PC-9 (cell line): ENCODE measurements at regions not wholly inside any gene's neighbourhood (a gene's known extent, or its start where the extent isn't known, plus 50 kb on each side); places are given as distances from the start of the nearest gene placed in this dataset.

Source experiments
- BruUV-seq: library from RNA; stranded (reverse); fragments of 400-500 nt; replicated peaks from 2 replicates; lab custom pipeline; 2021; lab: Mats Ljungman, UMichigan
- CTCF ChIA-PET: fragments of 300-600 bp; sonication (Branson Sonifier 250); formaldehyde crosslinking; loops from one replicate; lab custom pipeline; 2022; ENCODE audit warnings: antibody characterized with exemption; lab: Charles Lee
- POLR2A ChIA-PET: fragments of 300-600 bp; sonication (Branson Sonifier 250); formaldehyde crosslinking; loops from one replicate; lab custom pipeline; 2022; ENCODE audit warnings: antibody characterized with exemption; ENCODE audit not compliant: unreplicated experiment; lab: Charles Lee
- DNase-seq, 2 experiments: peaks; one replicate each; pipeline versions ENCODE4 v3.0.0 to v3.0.0-alpha.2; 2015 to 2022; ENCODE audit warnings: mixed read lengths in 1 of 2
- H2AFZ ChIP-seq: fragments of 200-600 bp; sonication (generic); 2 replicates; pipeline ENCODE4 v1.8.1; 2017; ENCODE audit warnings: antibody characterized with exemption
- H3F3A ChIP-seq: fragments of 200-600 bp; sonication (generic); 2 replicates; pipeline ENCODE4 v1.8.1; 2017; ENCODE audit warnings: antibody characterized with exemption, mild to moderate bottlenecking, low read depth; ENCODE audit not compliant: insufficient read depth
- H3K27ac ChIP-seq: fragments of 200-600 bp; sonication (generic); 2 replicates; pipeline ENCODE4 v1.6.1; 2016; ENCODE audit warnings: mixed run types
- H3K27me3 ChIP-seq: fragments of 200-600 bp; sonication (generic); 2 replicates; pipeline ENCODE4 v1.6.1; 2016; ENCODE audit warnings: low read depth, mixed run types; ENCODE audit not compliant: insufficient read depth
- H3K36me3 ChIP-seq: fragments of 200-600 bp; sonication (generic); 2 replicates; pipeline ENCODE4 v1.6.1; 2016; ENCODE audit warnings: low read depth, mixed run types
- H3K4me1 ChIP-seq: fragments of 200-600 bp; sonication (generic); replicated peaks from 2 replicates; pipeline ENCODE4 v1.6.1; 2016; ENCODE audit warnings: mixed run types; ENCODE audit not compliant: insufficient read depth
- H3K4me2 ChIP-seq: fragments of 200-600 bp; sonication (generic); 2 replicates; pipeline ENCODE4 v1.6.1; 2017; ENCODE audit warnings: mixed run types
- H3K4me3 ChIP-seq: fragments of 200-600 bp; sonication (generic); 2 replicates; pipeline ENCODE4 v1.6.1; 2016; ENCODE audit warnings: mixed run types
- H3K79me2 ChIP-seq: fragments of 200-600 bp; sonication (generic); 2 replicates; pipeline ENCODE4 v1.6.1; 2017; ENCODE audit warnings: low read depth, mixed run types
- H3K9me2 ChIP-seq: fragments of 200-600 bp; sonication (generic); 2 replicates; pipeline ENCODE4 v1.8.1; 2017; ENCODE audit warnings: mild to moderate bottlenecking; ENCODE audit not compliant: insufficient read depth
- H3K9me3 ChIP-seq: fragments of 200-600 bp; sonication (generic); 2 replicates; pipeline ENCODE4 v1.8.1; 2016; ENCODE audit warnings: low read depth; ENCODE audit not compliant: insufficient read depth
- H4K20me1 ChIP-seq: fragments of 200-600 bp; sonication (generic); 2 replicates; pipeline ENCODE4 v1.8.1; 2017; ENCODE audit not compliant: insufficient read depth
- EZH2 ChIP-seq: fragments of 200-600 bp; sonication (generic); IDR thresholded peaks from 2 replicates; pipeline ENCODE4 v1.8.0; 2017; ENCODE audit warnings: antibody characterized with exemption, low read depth
- intact Hi-C: fragments of 100-400 bp; cut with micrococcal nuclease; formaldehyde crosslinking; loops from one replicate; pipeline ENCODE4 v1.10.0; 2022; ENCODE audit not compliant: unreplicated experiment
- TF ChIP-seq, protein P1 (sequence below): fragments of 200-600 bp; sonication (generic); conservative IDR thresholded peaks from 2 replicates; pipeline ENCODE4 v1.6.1; 2017; ENCODE audit warnings: mixed run types, antibody characterized with exemption, mild to moderate bottlenecking, moderate library complexity

DNA sequence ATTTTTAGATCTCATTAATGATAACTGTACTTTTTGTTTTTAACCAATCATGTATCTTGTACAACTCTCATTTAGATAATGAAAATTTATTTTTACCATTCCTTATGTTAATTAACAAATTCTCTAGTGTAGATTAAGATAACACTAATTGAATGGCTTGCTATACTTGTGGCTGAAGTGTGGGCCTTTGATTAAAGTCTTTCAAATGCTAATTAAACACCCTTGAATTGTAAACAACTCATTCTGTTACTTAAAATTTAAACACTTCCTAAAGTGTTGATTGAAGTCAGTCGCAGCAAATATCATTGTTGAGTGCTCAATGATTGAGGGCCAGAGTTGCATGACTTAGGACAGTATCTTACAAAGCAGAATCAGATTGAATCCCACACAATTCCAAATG, 109.8 kb upstream of the GULP1 start:
- DNase-seq, result no peak
- Histone ChIP-seq H3K4me3 (no peak overlapping the region), H3K79me2 (no peaks in the 10 kb centered on the region), H3K9me3 (no peaks in the 10 kb centered on the region), H3K4me1 (no peaks in the 10 kb centered on the region), H3K27me3 (no peaks in the 10 kb centered on the region), H3K4me2 (no peak overlapping the region), H3K9me2 (no peaks in the 10 kb centered on the region), H4K20me1 (no peaks in the 10 kb centered on the region), H3K36me3 (no peaks in the 10 kb centered on the region), H3K27ac (no peak overlapping the region), H2AFZ (no peak overlapping the region), H3F3A (no peaks in the 10 kb centered on the region)
- CTCF ChIA-PET, result no interaction called here
- intact Hi-C loops, result no loop called here
- no TSS peak for BruUV-seq
- TF ChIP-seq, protein P1, sequence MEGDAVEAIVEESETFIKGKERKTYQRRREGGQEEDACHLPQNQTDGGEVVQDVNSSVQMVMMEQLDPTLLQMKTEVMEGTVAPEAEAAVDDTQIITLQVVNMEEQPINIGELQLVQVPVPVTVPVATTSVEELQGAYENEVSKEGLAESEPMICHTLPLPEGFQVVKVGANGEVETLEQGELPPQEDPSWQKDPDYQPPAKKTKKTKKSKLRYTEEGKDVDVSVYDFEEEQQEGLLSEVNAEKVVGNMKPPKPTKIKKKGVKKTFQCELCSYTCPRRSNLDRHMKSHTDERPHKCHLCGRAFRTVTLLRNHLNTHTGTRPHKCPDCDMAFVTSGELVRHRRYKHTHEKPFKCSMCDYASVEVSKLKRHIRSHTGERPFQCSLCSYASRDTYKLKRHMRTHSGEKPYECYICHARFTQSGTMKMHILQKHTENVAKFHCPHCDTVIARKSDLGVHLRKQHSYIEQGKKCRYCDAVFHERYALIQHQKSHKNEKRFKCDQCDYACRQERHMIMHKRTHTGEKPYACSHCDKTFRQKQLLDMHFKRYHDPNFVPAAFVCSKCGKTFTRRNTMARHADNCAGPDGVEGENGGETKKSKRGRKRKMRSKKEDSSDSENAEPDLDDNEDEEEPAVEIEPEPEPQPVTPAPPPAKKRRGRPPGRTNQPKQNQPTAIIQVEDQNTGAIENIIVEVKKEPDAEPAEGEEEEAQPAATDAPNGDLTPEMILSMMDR, result no peak
- POLR2A ChIA-PET, result no interaction called here

DNA sequence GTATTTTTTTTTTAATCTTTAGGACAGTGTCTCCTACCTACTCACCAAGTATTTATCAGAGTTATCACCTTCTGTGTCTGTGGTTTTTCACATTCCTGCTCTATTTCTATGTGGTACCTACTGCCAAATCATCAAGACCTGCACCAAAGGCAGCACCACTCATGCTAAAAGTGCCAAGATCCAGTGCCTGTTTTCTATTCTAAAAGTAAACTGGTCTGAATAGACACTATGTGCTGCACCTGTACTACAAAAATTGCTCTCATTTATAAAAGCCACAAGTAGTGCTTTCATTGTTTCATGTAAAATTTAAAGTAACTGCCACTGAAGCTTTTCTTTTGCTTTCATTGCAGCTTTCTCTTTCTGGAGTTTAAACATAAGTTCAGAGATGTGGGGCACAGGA, 103.9 kb upstream of the GULP1 start:
- H3K27ac ChIP-seq, result no peak overlapping the region
- H3K4me3 ChIP-seq, result no peak overlapping the region
- H3K4me1 ChIP-seq, result no peaks in the 10 kb centered on the region
- no peaks in the 10 kb centered on the region for H3F3A ChIP-seq
- DNase-seq, result no peak
- no peaks in the 10 kb centered on the region for H3K9me3 ChIP-seq
- BruUV-seq, result no TSS peak
- H3K79me2 ChIP-seq, result no peaks in the 10 kb centered on the region
- H3K36me3 ChIP-seq, result no peaks in the 10 kb centered on the region
- H3K9me2 ChIP-seq, result no peaks in the 10 kb centered on the region
- POLR2A ChIA-PET, result no interaction called here
- H4K20me1 ChIP-seq, result no peaks in the 10 kb centered on the region
- CTCF ChIA-PET, result no interaction called here
- H3K4me2 ChIP-seq, result no peak overlapping the region
- no peak for TF ChIP-seq EZH2
- TF ChIP-seq, protein P1, result no peak
- no peak overlapping the region for H2AFZ ChIP-seq
- no peaks in the 10 kb centered on the region for H3K27me3 ChIP-seq
- intact Hi-C loops, result no loop called here

DNA sequence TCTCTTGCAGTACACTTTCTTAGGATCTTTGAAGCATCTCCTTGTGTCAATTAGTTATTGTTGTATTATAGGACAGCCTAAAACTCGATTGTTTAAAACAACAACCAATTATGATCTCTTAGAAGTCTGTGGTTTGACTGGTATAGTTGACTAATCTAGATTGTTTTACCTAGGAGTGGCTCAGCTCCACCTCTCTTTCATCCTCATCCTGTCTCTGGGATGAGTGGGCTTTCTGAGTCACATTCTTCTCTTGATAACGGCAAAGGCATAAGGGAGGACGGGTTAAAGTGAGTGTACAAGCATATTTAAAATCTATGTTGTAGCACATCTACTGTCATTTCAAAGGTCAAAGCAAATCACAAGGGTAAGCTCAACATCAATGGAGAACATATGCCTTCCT, 102.3 kb upstream of the GULP1 start:
- H4K20me1 ChIP-seq, result no peaks in the 10 kb centered on the region
- no peaks in the 10 kb centered on the region for H3K4me1 ChIP-seq
- no peaks in the 10 kb centered on the region for H3K27me3 ChIP-seq
- H3K9me2 ChIP-seq, result no peaks in the 10 kb centered on the region
- POLR2A ChIA-PET, result no interaction called here
- H2AFZ ChIP-seq, result no peak overlapping the region
- H3K79me2 ChIP-seq, result no peaks in the 10 kb centered on the region
- TF ChIP-seq, protein P1, result no peak
- TF ChIP-seq EZH2, result no peak
- H3K27ac ChIP-seq, result no peak overlapping the region
- H3K4me3 ChIP-seq, result no peak overlapping the region
- no peaks in the 10 kb centered on the region for H3F3A ChIP-seq
- H3K9me3 ChIP-seq, result no peaks in the 10 kb centered on the region
- no peak for DNase-seq
- CTCF ChIA-PET, result no interaction called here
- BruUV-seq, result no TSS peak
- H3K36me3 ChIP-seq, result no peaks in the 10 kb centered on the region
- intact Hi-C loops, result no loop called here
- no peak overlapping the region for H3K4me2 ChIP-seq
